T-helper 17 cell (primary cell): ENCODE measurements at regions not wholly inside any gene's neighbourhood (a gene's known extent, or its start where the extent isn't known, plus 50 kb on each side); places are given as distances from the start of the nearest gene placed in this dataset.

ENCODE experiments used
- ATAC-seq: fragments of 150-1000 bp; cut with Tn5 transposase; 2 replicates; pipeline ENCODE4 v1.10.0; 2021; ENCODE audit warnings: mild to moderate bottlenecking, moderate library complexity
- DNase-seq, 3 donors: peaks; one replicate each; pipeline versions ENCODE4 v3.0.0 to v3.0.0-alpha.2; 2020 to 2021
- H3K9me3 ChIP-seq: one replicate; pipeline ENCODE4 v1.7.0; 2013; ENCODE audit warnings: low read length, mild to moderate bottlenecking; ENCODE audit not compliant: control insufficient read depth, poor library complexity, severe bottlenecking
- H3K27ac Mint-ChIP-seq: one replicate; pipeline ENCODE4 v1.8.0; 2022; ENCODE audit warnings: mild to moderate bottlenecking, moderate library complexity, mixed read lengths
- H3K27me3 Mint-ChIP-seq: one replicate; pipeline ENCODE4 v1.8.0; 2022; ENCODE audit warnings: mixed read lengths
- H3K36me3 Mint-ChIP-seq: one replicate; pipeline ENCODE4 v1.8.0; 2022; ENCODE audit warnings: low read depth, mixed read lengths
- H3K4me1 Mint-ChIP-seq: one replicate; pipeline ENCODE4 v1.8.0; 2022; ENCODE audit warnings: mild to moderate bottlenecking, mixed read lengths
- H3K4me3 Mint-ChIP-seq: one replicate; pipeline ENCODE4 v1.8.0; 2022; ENCODE audit warnings: mild to moderate bottlenecking, moderate library complexity, mixed read lengths

GRCh38 chr5:89262030-89262429 is 379.0 kb upstream of the MEF2C start:
- H3K9me3 ChIP-seq: no peaks in the 10 kb centered on the region
- H3K36me3 Mint-ChIP-seq: no peaks in the 10 kb centered on the region
- H3K4me3 Mint-ChIP-seq: no peak overlapping the region

DNA sequence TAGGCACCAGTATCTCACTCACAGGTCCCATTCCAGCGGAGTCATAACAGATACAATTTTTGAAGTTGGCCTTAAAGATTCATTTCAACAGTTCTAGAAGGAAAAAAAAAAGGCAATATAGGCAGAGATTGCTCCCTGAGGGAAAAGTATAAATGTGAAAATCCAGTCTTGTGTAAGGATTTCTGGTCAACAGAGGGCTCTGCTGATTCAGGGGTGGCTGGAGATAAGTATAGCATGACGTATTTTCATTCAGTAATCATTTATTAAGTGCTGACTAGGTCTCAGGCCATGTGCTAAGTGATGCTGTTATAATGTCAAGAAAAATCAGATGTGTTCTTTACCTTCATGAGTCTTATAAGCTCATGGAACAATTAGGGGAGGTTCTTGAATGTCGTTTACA is 377.3 kb upstream of the MEF2C start:
- Mint-ChIP-seq H3K36me3 (no peaks in the 10 kb centered on the region), H3K4me3 (no peak overlapping the region), H3K27me3 (no peaks in the 10 kb centered on the region), H3K27ac (no peak overlapping the region), H3K4me1 (no peaks in the 10 kb centered on the region)
- no peaks in the 10 kb centered on the region for H3K9me3 ChIP-seq
- ATAC-seq: no peak
- DNase-seq: no peak

More at GRCh38 chr5:89262030-89262429, 379.0 kb upstream of the MEF2C start:
- no peak for ATAC-seq
- Mint-ChIP-seq H3K27me3 (no peaks in the 10 kb centered on the region), H3K4me1 (no peaks in the 10 kb centered on the region), H3K27ac (no peak overlapping the region)
- DNase-seq: no peak

- H3K36me3 Mint-ChIP-seq: no peaks in the 10 kb centered on the region
- H3K27me3 Mint-ChIP-seq: no peaks in the 10 kb centered on the region
- no peak overlapping the region for H3K27ac Mint-ChIP-seq
- no peak for DNase-seq
- no peak for ATAC-seq
- no peaks in the 10 kb centered on the region for H3K4me1 Mint-ChIP-seq
- H3K9me3 ChIP-seq: no peaks in the 10 kb centered on the region
- no peak overlapping the region for H3K4me3 Mint-ChIP-seq
Measured at GRCh38 chr5:89255845-89256463, 373.0 kb upstream of the MEF2C start.

DNA sequence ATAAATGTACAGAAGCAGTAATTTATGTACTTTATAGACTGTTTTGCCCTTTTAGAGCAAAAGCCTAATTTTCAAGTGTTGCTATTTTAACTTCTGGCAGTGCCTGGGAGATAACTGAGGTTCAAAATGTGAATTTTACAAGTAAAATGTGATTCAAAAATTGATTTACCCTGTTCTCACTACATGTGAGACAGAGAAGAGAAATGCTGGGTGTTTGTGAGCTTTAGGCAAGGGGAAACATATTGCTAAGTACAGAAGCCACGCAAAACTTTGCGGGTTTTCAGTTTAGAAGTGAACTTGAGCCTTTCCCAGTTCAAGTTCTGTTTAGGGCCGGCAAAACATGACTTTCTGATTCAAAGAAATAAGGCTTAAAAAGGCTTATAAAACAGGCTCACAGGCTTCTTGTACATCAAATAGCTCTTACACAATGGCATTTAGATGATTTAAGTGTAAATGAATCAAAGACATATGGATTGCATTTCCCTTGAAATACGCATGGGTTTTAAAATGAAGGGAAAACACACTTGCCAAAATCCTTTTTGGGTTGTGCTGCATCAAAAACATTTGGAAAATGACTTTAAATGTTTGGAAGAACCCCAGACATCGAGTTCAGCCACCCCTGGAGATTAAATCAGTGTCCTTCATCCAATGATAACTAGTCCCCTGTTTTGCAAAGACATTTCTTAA is 370.8 kb upstream of the MEF2C start:
- Mint-ChIP-seq H3K4me1 (no peaks in the 10 kb centered on the region), H3K36me3 (no peaks in the 10 kb centered on the region), H3K4me3 (no peak overlapping the region), H3K27me3 (no peaks in the 10 kb centered on the region), H3K27ac (no peak overlapping the region)
- H3K9me3 ChIP-seq: no peaks in the 10 kb centered on the region
- DNase-seq (no peak), ATAC-seq (no peak)

DNA sequence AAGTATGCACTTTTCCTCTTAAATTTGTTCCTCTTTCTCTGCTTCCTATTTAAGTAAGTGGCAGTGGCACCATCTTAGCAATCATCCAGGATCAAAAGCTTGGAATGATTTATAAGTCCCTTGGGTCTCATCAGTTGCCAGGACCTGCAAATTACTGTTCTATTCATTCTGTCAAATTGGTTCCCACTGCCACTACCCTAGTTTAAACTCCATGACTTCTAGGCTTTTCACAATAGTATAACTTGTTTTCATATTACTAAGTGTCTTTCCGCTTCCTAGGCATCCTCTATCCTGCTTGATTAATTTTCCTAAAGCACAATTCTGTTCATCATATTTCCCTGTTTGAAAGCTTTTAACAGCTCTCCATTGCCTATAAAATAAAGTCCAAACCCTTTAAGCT is 363.9 kb upstream of the MEF2C start:
- H3K27ac Mint-ChIP-seq: no peak overlapping the region

GRCh38 chr5:89246252-89246651 is 363.3 kb upstream of the MEF2C start:
- no peaks in the 10 kb centered on the region for H3K36me3 Mint-ChIP-seq
- DNase-seq: no peak
- no peak for ATAC-seq
- H3K4me1 Mint-ChIP-seq: no peaks in the 10 kb centered on the region
- H3K4me3 Mint-ChIP-seq: no peak overlapping the region
- no peaks in the 10 kb centered on the region for H3K27me3 Mint-ChIP-seq
- no peak overlapping the region for H3K27ac Mint-ChIP-seq
- H3K9me3 ChIP-seq: no peaks in the 10 kb centered on the region

More for the DNA sequence above, 363.9 kb upstream of the MEF2C start:
- H3K4me3 Mint-ChIP-seq: no peak overlapping the region
- ATAC-seq: no peak
- DNase-seq: no peak
- H3K36me3 Mint-ChIP-seq: no peaks in the 10 kb centered on the region
- no peaks in the 10 kb centered on the region for H3K27me3 Mint-ChIP-seq
- H3K4me1 Mint-ChIP-seq: no peaks in the 10 kb centered on the region
- H3K9me3 ChIP-seq: no peaks in the 10 kb centered on the region

DNA sequence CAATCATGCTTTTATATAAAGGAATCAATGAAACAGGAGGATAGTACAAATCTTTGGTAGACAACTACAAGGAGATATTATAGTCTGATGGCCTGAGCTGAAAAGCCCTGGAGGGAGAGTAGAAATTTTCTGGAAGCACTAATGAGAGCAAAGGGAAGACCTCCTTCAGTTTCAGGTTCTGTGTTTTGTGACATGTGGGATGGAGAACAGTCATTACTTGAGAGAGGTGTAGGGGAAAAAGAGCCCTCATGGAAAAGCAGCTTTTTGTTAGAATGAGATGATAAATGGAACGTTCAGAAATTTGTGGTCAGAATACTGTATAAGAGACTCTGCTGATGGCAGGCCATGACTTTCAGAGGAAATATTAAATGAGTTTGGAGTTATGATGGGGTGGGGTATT is 360.6 kb upstream of the MEF2C start:
- H3K9me3 ChIP-seq: no peaks in the 10 kb centered on the region
- no peak overlapping the region for H3K4me3 Mint-ChIP-seq
- no peaks in the 10 kb centered on the region for H3K27me3 Mint-ChIP-seq
- no peaks in the 10 kb centered on the region for H3K36me3 Mint-ChIP-seq
- ATAC-seq (no peak), DNase-seq (no peak)
- no peak overlapping the region for H3K27ac Mint-ChIP-seq
- H3K4me1 Mint-ChIP-seq: no peaks in the 10 kb centered on the region

- DNase-seq: no peak
- no peak for ATAC-seq
- no peak overlapping the region for H3K27ac Mint-ChIP-seq
- no peaks in the 10 kb centered on the region for H3K27me3 Mint-ChIP-seq
- no peak overlapping the region for H3K4me3 Mint-ChIP-seq
- H3K9me3 ChIP-seq: no peaks in the 10 kb centered on the region
- H3K36me3 Mint-ChIP-seq: no peaks in the 10 kb centered on the region
- H3K4me1 Mint-ChIP-seq: no peaks in the 10 kb centered on the region
Measured at GRCh38 chr5:89241186-89241585, 358.2 kb upstream of the MEF2C start.

DNA sequence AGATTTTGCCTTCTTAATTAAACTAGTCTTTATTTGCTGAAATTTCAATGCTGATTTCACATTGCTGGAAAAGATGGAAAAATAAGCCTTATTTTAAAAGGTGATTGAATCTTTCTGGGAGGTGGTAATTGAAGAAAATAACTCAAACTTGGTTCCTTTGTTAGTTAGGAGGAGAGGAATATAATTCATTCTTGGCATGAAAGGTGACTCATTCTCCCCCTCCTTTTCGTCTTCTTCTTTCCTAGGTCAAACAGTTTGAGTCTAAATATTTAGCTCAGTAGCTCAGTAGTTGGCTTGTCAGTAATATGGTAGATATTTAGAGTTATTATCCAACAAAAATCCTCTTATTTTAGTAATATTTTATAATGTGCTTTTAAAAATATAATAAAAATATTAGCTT is 353.9 kb upstream of the MEF2C start:
- no peaks in the 10 kb centered on the region for H3K4me1 Mint-ChIP-seq
- DNase-seq: no peak
- H3K27me3 Mint-ChIP-seq: no peaks in the 10 kb centered on the region

DNA sequence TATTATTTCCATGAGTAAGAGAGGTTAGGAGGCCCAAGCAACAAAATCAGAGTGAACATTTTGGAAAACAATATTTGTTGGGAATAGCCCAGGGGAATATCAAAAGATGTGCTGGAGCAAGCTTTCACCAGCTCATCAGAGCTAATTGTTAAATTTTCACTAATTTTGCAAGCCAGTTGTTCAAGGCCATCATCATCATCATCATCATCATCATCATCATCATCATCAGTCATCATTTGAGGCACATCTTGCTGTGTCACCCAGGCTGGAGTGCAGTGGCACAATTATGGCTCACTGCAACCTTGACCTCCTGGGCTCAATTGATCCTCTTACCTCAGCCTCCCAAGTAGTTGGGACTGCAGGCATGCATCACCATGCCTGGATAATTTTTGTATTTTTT is 350.5 kb upstream of the MEF2C start:
- no peaks in the 10 kb centered on the region for H3K9me3 ChIP-seq
- no peaks in the 10 kb centered on the region for H3K4me1 Mint-ChIP-seq
- H3K27ac Mint-ChIP-seq: no peak overlapping the region
- no peak overlapping the region for H3K4me3 Mint-ChIP-seq
- no peak for DNase-seq
- no peaks in the 10 kb centered on the region for H3K27me3 Mint-ChIP-seq
- no peak for ATAC-seq
- H3K36me3 Mint-ChIP-seq: no peaks in the 10 kb centered on the region

More for the DNA sequence above, 353.9 kb upstream of the MEF2C start:
- no peak for ATAC-seq
- Mint-ChIP-seq H3K27ac (no peak overlapping the region), H3K4me3 (no peak overlapping the region), H3K36me3 (no peaks in the 10 kb centered on the region)
- H3K9me3 ChIP-seq: no peaks in the 10 kb centered on the region

- no peaks in the 10 kb centered on the region for H3K27me3 Mint-ChIP-seq
- H3K27ac Mint-ChIP-seq: no peak overlapping the region
- H3K4me3 Mint-ChIP-seq: no peak overlapping the region
- no peaks in the 10 kb centered on the region for H3K4me1 Mint-ChIP-seq
- H3K9me3 ChIP-seq: no peaks in the 10 kb centered on the region
- no peak for DNase-seq
- ATAC-seq: no peak
- no peaks in the 10 kb centered on the region for H3K36me3 Mint-ChIP-seq
Measured at GRCh38 chr5:89232139-89232603, 349.2 kb upstream of the MEF2C start.

- H3K4me3 Mint-ChIP-seq: no peak overlapping the region
- H3K4me1 Mint-ChIP-seq: no peaks in the 10 kb centered on the region
- H3K36me3 Mint-ChIP-seq: no peaks in the 10 kb centered on the region
- H3K27ac Mint-ChIP-seq: no peak overlapping the region
- H3K27me3 Mint-ChIP-seq: no peaks in the 10 kb centered on the region
- no peak for DNase-seq
- H3K9me3 ChIP-seq: no peaks in the 10 kb centered on the region
- no peak for ATAC-seq
Measured at GRCh38 chr5:89230178-89230577, 347.2 kb upstream of the MEF2C start.

DNA sequence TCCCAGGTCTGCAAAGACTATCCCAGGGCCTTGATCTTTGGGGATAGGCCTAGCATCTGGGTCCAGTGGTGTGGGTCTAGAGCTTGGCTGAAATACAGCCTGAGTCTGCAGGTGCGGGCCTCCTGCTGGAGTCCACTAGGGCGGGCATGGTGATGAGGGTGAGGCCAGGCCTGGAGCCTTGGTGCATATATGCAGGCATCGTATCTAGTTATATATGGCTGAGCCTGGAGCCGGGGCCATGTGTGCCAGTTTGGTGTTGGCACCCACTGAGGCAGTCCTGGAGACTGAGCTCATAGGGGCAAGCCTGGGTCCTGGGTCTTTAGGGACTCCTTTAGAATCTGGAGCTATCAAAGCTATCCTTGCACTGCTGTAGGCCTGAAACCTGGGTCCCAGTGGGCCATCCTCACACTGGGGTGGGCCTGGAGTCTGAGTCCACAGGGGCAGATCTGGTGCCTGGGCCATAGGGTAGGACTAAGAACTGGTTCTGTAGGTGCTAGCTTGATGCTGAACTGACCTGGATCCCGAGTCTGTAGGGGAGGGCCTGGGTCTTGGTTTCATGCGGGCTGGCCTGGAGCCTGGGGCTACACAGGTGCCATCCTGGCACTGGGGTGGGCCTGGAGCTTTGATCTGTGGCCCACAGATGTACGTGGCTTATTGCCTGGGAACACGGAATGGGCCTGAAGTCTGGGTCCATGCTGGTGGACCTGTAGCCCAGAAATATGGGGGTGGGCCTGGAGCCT is 346.5 kb upstream of the MEF2C start:
- no peak for ATAC-seq
- no peaks in the 10 kb centered on the region for H3K4me1 Mint-ChIP-seq
- no peak for DNase-seq
- no peaks in the 10 kb centered on the region for H3K9me3 ChIP-seq
- H3K36me3 Mint-ChIP-seq: no peaks in the 10 kb centered on the region
- no peak overlapping the region for H3K27ac Mint-ChIP-seq
- H3K27me3 Mint-ChIP-seq: no peaks in the 10 kb centered on the region
- H3K4me3 Mint-ChIP-seq: no peak overlapping the region
